Stomach (tissue), 8 donors: ENCODE measurements at regions not wholly inside any gene's neighbourhood (a gene's known extent, or its start where the extent isn't known, plus 50 kb on each side); places are given as distances from the start of the nearest gene placed in this dataset.
"Not testable (repeated sequence)": the region's sequence is repeated elsewhere in the genome, so short reads cannot be mapped to it uniquely, and the experiment has no call there.

ENCODE experiments used
- DNase-seq, 2 donors: peaks; one replicate each; pipeline versions ENCODE4 v3.0.0 to v3.0.0-alpha.2; 2013 to 2019
- H3K27ac ChIP-seq, 5 donors: fragments of 200-600 bp in 4 of 5; sonication (generic) in 4 of 5; one replicate each; pipeline ENCODE4 v1.5.1; 2013 to 2019; ENCODE audit warnings: mild to moderate bottlenecking in 1 of 5, moderate library complexity in 1 of 5
- H3K27me3 ChIP-seq, 3 donors: fragments of 200-600 bp; sonication (generic); one replicate each; pipeline ENCODE4 v1.5.1; 2017 to 2019; ENCODE audit warnings: mixed run types in 1 of 3
- H3K36me3 ChIP-seq, 4 donors: fragments of 200-600 bp; sonication (generic); 1 replicate in 3 of 4; 2 replicates in 1 of 4; pipeline ENCODE4 v1.5.1; 2016 to 2019
- H3K4me1 ChIP-seq, 4 donors: fragments of 200-600 bp; sonication (generic); one replicate each; pipeline ENCODE4 v1.5.1; 2016 to 2019
- H3K4me3 ChIP-seq, 4 donors: fragments of 200-600 bp; sonication (generic) in 3 of 4; one replicate each; pipeline ENCODE4 v1.5.1; 2016 to 2019; ENCODE audit warnings: mild to moderate bottlenecking in 1 of 4
- H3K9me3 ChIP-seq, 4 donors: fragments of 200-600 bp; sonication (generic); one replicate each; pipeline ENCODE4 v1.5.1; 2016 to 2019
- CTCF ChIP-seq, 7 experiments: fragments of 450-650 bp in 4 of 7; fragments of 200-600 bp in 3 of 7; sonication (generic) in 3 of 7; IDR thresholded peaks; one replicate each; pipeline ENCODE4 v1.5.1; 2016 to 2019; ENCODE audit warnings: antibody characterized with exemption in 7 of 7, control low read depth in 2 of 7, mild to moderate bottlenecking in 1 of 7
- EP300 ChIP-seq: sonication (generic); formaldehyde crosslinking; IDR thresholded peaks from one replicate; pipeline ENCODE4 v1.6.1; 2017; ENCODE audit warnings: antibody characterized with exemption
- POLR2A ChIP-seq, 4 donors: fragments of 450-650 bp; IDR thresholded peaks; one replicate each; pipeline ENCODE4 v1.6.1; 2016; ENCODE audit warnings: antibody characterized with exemption in 4 of 4, control low read depth in 2 of 4, mild to moderate bottlenecking in 1 of 4, moderate library complexity in 1 of 4
- POLR2AphosphoS5 ChIP-seq, 3 donors: sonication (generic); formaldehyde crosslinking; IDR thresholded peaks; one replicate each; pipeline ENCODE4 v1.6.1; 2016; ENCODE audit warnings: antibody characterized with exemption in 3 of 3
- WGBS, 5 donors: extraction: QIAGEN DNeasy Blood & Tissue Kit in 3 of 5; methylation state at CpG; one replicate each; pipeline versions ENCODE4 v1.1.5 to v1.1.7; 2013 to 2018; 5-methylcytosine and 5-hydroxymethylcytosine counted together
- intact Hi-C: fragments of 100-400 bp; cut with DNase I; formaldehyde crosslinking; loops from one replicate; pipeline ENCODE4 v1.15.1; 2023; ENCODE audit warnings: low total_unique reads
- donor health status: healthy with polysubstance abuse.
- donor health status: Bipolar disorder and iron deficiency.
- donor health status: healthy.

DNA sequence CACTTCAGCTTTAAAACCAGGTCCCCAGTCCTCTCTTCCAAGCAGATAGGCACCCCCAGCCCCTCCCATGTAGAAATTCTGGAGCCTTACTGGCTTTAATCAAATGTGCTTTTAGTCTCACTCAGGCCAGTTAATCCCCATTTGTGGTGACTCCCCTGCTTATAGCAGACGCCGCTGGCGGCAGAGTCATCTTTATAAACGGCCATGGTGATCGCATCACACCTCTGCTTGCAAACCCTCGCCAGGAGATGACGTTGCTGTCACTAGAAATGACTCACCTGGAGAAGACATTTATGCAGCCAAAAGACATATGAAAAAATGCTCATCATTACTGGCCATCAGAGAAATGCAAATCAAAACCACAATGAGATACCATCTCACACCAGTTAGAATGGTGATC, 369.3 kb downstream of the VRK1 start:
- DNase-seq: no peak
- TF ChIP-seq POLR2A (IDR thresholded peaks at IDR 0.05) (no peak), POLR2AphosphoS5 (IDR thresholded peaks at IDR 0.05) (no peak), EP300 (no peak), CTCF (IDR thresholded peaks at IDR 0.05) (no peak)
- Histone ChIP-seq H3K4me1 (no peaks in the 10 kb centered on the region), H3K27ac (no peak overlapping the region), H3K9me3 (no peaks in the 10 kb centered on the region), H3K27me3 (peaks cover 0 to 9% (median 0%) of the 10 kb centered on the region in 3 donors), H3K4me3 (no peak overlapping the region), H3K36me3 (no peaks in the 10 kb centered on the region)
- WGBS, 5 donors: 87 to 92% (median 87%) methylated on average over 7 of the region's 7 CpGs
- intact Hi-C loops: no loop called here

DNA sequence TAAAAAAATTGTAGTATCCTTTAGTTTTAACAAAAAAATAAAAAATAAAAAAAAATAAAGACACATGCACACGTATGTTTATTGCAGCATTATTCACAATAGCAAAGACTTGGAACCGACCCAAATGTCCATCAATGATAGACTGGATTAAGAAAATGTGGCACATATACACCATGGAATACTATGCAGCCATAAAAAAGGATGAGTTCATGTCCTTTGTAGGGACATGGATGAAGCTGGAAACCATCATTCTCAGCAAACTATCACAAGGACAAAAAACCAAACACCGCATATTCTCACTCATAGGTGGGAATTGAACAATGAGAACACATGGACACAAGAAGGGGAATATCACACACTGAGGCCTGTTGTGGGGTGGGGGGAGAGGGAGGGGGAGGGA, 370.4 kb downstream of the VRK1 start:
- H3K9me3 ChIP-seq, H3K27me3 ChIP-seq, H3K27ac ChIP-seq, H3K36me3 ChIP-seq, H3K4me1 ChIP-seq, intact Hi-C loops, DNase-seq, H3K4me3 ChIP-seq: not testable (repeated sequence)
- WGBS, 5 donors: 84 to 93% (median 88%) methylated on average over 2 to 3 of the region's 3 CpGs

DNA sequence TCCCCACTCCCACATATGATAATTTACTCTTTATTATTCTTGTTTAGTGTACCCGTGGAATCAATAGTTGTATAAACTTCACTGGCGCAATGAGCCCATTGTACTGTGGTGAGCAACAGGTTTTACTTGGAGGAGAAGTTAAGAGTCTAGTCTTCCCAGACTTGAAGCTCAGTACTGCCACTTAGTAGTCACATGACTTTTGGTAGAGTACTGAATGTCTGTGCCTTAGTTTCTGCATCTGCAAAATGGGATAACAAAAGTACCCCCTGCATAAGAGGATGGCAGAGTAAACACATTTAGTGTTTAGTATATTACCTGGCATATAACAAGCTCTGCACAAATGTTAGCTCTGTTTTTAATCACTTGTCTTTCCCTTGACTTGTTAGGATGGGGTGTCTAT, 375.5 kb downstream of the VRK1 start:
- 81 to 94% (median 88%) methylated on average over 2 of the region's 2 CpGs for WGBS, 5 donors
- Histone ChIP-seq H3K4me1 (no peaks in the 10 kb centered on the region), H3K27me3 (peaks cover 0 to 10% (median 0%) of the 10 kb centered on the region in 3 donors), H3K4me3 (no peak overlapping the region), H3K36me3 (no peaks in the 10 kb centered on the region), H3K9me3 (no peaks in the 10 kb centered on the region), H3K27ac (no peak overlapping the region)
- no peak for TF ChIP-seq POLR2AphosphoS5 (IDR thresholded peaks at IDR 0.05)
- no peak for TF ChIP-seq CTCF (IDR thresholded peaks at IDR 0.05)
- no peak for TF ChIP-seq EP300
- TF ChIP-seq POLR2A (IDR thresholded peaks at IDR 0.05): no peak
- intact Hi-C loops: no loop called here
- no peak for DNase-seq

DNA sequence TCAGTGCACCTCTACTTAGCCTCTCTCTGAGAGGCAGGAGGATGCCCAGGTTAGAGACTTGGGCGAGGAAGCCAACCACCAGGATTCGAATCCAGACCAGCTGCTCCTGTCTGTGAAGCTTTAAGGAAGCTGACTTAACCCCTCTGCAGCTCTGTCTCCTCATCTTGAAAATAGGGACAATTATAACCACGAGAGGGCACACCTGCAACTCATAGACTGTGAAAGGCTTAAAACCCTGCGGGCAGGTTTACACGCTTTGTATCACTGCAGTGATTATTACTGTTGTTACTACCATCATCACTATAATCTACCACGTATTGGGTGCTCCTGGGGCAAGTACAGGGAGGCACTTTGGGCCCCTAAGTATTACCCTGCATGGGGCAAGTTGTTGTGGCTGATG, 379.8 kb downstream of the VRK1 start:
- peaks cover 0 to 17% (median 0%) of the 10 kb centered on the region in 3 donors for H3K27me3 ChIP-seq
- WGBS, 5 donors: 41 to 52% (median 42%) methylated on average over 6 of the region's 6 CpGs
- no peak for TF ChIP-seq POLR2AphosphoS5 (IDR thresholded peaks at IDR 0.05)
- no peak overlapping the region for H3K27ac ChIP-seq
- peak in 1 of 2 donors; percentile 28 for DNase-seq
- H3K9me3 ChIP-seq: no peaks in the 10 kb centered on the region
- no peaks in the 10 kb centered on the region for H3K4me1 ChIP-seq
- intact Hi-C loops: no loop called here
- no peaks in the 10 kb centered on the region for H3K36me3 ChIP-seq
- H3K4me3 ChIP-seq: no peak overlapping the region

GRCh38 chr14:97177635-97178034, 380.5 kb downstream of the VRK1 start:
- Histone ChIP-seq H3K4me3 (no peak overlapping the region), H3K4me1 (no peaks in the 10 kb centered on the region), H3K27ac (no peak overlapping the region), H3K9me3 (no peaks in the 10 kb centered on the region), H3K36me3 (no peaks in the 10 kb centered on the region), H3K27me3 (peaks cover 0 to 17% (median 0%) of the 10 kb centered on the region in 3 donors)
- DNase-seq: no peak
- intact Hi-C loops: no loop called here
- TF ChIP-seq EP300 (no peak), POLR2AphosphoS5 (IDR thresholded peaks at IDR 0.05) (no peak), CTCF (IDR thresholded peaks at IDR 0.05) (no peak), POLR2A (IDR thresholded peaks at IDR 0.05) (no peak)
- 56 to 67% (median 58%) methylated on average over 5 of the region's 5 CpGs for WGBS, 5 donors
